ENCODE measurements at regions not wholly inside any gene's neighbourhood (a gene's known extent, or its start where the extent isn't known, plus 50 kb on each side); places are given as distances from the start of the nearest gene placed in this dataset.

DNA sequence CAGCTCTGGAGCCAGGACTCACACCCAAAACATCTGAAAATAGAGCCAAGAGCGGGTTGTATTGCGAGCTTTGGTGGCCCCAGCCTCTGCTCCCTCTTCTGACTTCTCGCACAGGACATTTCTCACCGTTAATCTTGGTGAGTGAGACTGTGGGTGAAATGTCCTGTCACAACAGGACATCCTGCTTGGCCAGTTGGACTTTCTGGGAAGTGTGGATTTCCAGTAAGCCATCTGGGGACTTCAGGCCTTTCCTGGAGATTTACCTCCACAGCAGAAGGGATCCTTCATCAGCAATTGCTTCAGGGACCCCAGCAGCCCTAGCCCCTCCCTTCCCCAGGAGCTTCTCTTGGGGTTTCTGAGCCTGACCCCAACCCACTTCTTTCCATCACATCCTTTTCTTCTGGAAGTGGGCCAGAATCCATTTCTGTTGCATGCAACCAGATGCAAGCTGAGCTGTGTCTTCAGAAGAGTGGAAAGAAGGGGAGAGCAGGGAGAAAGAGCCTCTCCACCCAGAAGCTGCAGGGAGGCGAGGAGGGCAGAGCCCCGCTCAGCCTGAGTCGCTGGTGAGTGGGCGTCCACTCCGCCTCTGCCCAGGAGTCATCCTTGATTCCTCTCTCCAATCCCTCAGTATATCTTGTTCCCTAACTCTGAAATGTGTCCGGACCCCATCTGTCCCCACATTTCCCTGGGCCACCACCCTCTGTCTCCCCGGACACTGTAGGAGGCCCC is 50.3 kb upstream of the GADD45G start:
- DNase-seq (ENCODE audit: low read depth in 3 of 3) = no peak

DNA sequence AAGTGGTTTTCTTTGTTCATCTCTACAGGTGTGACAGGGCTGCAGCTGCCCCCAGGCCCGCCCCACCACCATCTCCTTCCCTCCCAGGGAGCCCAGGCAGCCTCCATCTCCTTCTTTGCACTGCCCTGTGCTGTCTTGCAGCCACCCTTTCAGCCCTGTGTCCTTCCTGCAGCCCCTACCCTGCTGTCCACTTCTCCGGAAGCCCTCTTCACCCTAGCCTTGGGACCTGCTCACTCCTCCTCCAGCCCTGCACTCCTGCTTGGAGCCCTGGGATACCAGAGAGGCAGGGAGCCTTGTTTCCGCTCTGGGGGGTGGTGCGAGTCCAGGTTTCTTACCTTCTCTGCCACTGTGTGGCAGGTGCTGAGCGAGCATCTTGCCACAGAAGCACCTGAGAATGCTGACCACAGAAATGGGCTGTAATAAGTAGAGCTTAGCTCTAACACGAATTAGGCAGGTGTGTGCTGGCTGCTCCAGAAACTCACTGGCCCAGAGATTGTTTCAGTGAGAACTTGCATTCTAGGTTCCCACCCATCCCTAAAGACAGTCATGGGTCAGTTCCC is 51.3 kb upstream of the GADD45G start:
- DNase-seq (ENCODE audit: low read depth in 3 of 3) = no peak

DNA sequence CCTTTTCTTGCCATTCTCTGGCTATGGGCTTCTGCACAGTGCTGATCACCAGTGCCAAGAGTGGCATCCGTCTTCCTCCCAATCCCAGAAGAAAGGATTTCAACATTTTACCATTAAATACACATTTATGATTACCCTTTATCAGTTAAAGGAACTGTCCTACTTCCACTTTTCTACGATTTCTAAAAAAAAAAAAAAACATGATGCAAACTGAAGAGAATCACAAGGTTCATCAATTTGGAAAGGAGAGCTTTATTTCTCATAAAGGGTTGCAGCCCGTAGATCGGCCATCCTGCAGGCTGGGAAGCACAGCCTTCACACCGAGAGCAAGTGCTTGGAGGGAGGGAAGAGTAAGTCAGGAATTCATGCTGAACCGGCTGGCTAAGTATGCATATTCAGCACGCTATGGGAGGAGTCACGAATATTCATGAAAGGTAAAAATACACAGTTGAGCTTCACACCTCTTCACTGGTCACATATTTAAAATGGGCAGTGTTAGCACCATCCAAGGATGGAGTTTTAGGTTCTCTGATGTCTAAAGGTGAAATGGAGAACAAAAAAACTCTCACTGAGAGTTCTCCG is 52.5 kb upstream of the SEMA4D start:
- DNase-seq (ENCODE audit: low read depth in 3 of 3) = no peak

DNA sequence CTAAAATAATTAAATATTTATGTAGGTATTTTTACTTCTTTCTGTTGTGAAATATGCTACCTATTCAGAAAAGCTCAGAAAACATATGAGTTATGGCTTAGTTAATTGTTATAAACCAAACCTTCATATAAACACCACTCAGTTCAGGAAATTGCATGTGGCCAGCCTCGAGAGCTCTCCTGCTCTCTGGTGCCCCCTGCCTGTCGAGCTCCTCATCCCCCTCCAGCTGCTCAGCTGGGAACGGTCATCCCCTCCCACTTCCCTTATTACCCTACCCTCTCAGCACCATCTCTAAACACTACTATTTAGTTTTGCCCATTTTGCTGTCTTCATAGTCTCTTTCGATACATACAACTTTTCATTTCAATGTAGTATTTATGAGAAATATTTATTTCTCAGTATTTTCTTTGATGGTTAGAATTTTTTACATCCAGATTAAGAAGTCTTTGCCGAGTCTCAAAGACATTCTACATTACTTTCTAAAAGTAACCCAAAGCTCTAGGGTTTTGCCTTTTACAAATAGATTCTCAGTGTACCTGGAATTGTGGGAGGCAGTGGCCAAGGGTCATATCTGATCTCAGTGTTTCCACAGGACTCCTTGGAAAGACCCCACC is 51.2 kb upstream of the SEMA4D start:
- peak; percentile 75 to 86 (median 81) for DNase-seq (ENCODE audit: low read depth in 3 of 3)

DNA sequence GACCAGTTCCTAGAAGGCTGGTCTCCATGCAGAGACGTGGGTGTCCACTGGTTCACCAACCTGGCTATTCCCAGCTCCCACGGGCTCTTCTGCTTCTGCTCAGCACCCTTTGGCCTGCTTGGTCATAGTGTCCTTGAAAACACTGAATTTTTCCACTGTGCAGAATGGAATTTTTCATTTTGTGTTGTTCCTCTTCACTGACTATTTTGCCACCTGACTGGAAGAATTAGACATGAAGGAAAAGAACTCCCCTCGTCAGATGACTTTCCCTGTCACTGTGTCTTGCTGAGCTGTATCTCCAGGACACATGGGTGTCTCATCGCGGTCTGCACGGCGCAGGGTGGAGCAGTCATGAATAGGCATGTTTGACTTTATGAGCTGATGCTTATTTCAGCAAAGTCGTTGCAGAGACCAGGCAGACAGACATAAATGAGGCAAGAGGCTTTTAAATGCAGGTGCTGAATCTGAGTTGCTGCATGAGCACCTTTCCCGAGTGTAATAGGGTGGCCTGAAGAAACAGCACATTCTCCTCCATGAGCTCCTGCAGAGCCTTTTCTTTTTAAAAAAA is 50.2 kb upstream of the SEMA4D start:
- no peak for DNase-seq (ENCODE audit: low read depth in 3 of 3)
